IMR-90 (cell line): ENCODE measurements at regions not wholly inside any gene's neighbourhood (a gene's known extent, or its start where the extent isn't known, plus 50 kb on each side); places are given as distances from the start of the nearest gene placed in this dataset.
A peak's percentile ranks its signal among the peaks of the same experiment; 100 is the strongest.

ENCODE experiments used
- ATAC-seq: fragments of 200-7000 bp; cut with Tn5 transposase; 2 replicates; pipeline ENCODE4 v1.9.1; 2020; ENCODE audit warnings: low read depth, mild to moderate bottlenecking, moderate library complexity
- BruUV-seq: library from RNA; stranded (reverse); fragments of 400-500 nt; replicated peaks from 2 replicates; lab custom pipeline; 2021; lab: Mats Ljungman, UMichigan
- CTCF ChIA-PET: fragments of 300-600 bp; formaldehyde crosslinking; extraction: SDS; loops from one replicate; lab custom pipeline; 2021; ENCODE audit warnings: antibody characterized with exemption; lab: Yijun Ruan, JAX
- POLR2A ChIA-PET: fragments of 300-600 bp; sonication (Branson Sonifier 250); formaldehyde crosslinking; loops from one replicate; lab custom pipeline; 2022; ENCODE audit warnings: antibody characterized with exemption; ENCODE audit not compliant: unreplicated experiment; lab: Charles Lee
- DNase-seq: peaks from one replicate; pipeline ENCODE4 v3.0.0; 2013
- H2AFZ ChIP-seq: replicated peaks from 2 replicates; pipeline ENCODE3; 2013; ENCODE audit warnings: low read length, mild to moderate bottlenecking; ENCODE audit not compliant: poor library complexity
- H2AK5ac ChIP-seq: 2 replicates; pipeline ENCODE4 v1.6.1; 2013; ENCODE audit warnings: low read depth, low read length, inconsistent platforms
- H2AK9ac ChIP-seq: replicated peaks from 2 replicates; pipeline ENCODE3; 2013; ENCODE audit warnings: mild to moderate bottlenecking, low read depth, low read length, moderate library complexity; ENCODE audit not compliant: poor library complexity
- H2BK120ac ChIP-seq: 2 replicates; pipeline ENCODE4 v1.6.1; 2013; ENCODE audit warnings: low read depth, low read length, inconsistent platforms
- H2BK15ac ChIP-seq: 3 replicates; pipeline ENCODE4 v1.6.1; 2013; ENCODE audit warnings: low read depth, low read length, inconsistent platforms
- H2BK20ac ChIP-seq: 2 replicates; pipeline ENCODE4 v1.6.1; 2013; ENCODE audit warnings: low read depth, mild to moderate bottlenecking, inconsistent platforms, low read length, moderate library complexity
- H2BK5ac ChIP-seq: 2 replicates; pipeline ENCODE4 v1.6.1; 2013; ENCODE audit warnings: mild to moderate bottlenecking, low read depth, low read length, inconsistent platforms; ENCODE audit not compliant: poor library complexity, severe bottlenecking
- H3K14ac ChIP-seq: replicated peaks from 2 replicates; pipeline ENCODE4 v1.6.1; 2013; ENCODE audit warnings: low read depth, low read length, inconsistent platforms
- H3K18ac ChIP-seq: 2 replicates; pipeline ENCODE4 v1.6.1; 2013; ENCODE audit warnings: low read depth, low read length, control low read depth
- H3K23ac ChIP-seq: 2 replicates; pipeline ENCODE4 v1.6.1; 2013; ENCODE audit warnings: low read depth, low read length, inconsistent platforms
- H3K27ac ChIP-seq: 2 replicates; pipeline ENCODE4 v1.5.1; 2013; ENCODE audit warnings: mild to moderate bottlenecking, control low read depth, low read length; ENCODE audit not compliant: insufficient read depth
- H3K27me3 ChIP-seq: 2 replicates; pipeline ENCODE4 v1.6.1; 2013; ENCODE audit warnings: low read length; ENCODE audit not compliant: control insufficient read depth, insufficient read depth
- H3K36me3 ChIP-seq: 2 replicates; pipeline ENCODE4 v1.6.1; 2013; ENCODE audit warnings: low read length, mixed read lengths; ENCODE audit not compliant: control insufficient read depth, insufficient read depth
- H3K4ac ChIP-seq: 2 replicates; pipeline ENCODE4 v1.6.1; 2013; ENCODE audit warnings: low read depth, low read length, inconsistent platforms
- H3K4me1 ChIP-seq: 2 replicates; pipeline ENCODE4 v1.6.1; 2013; ENCODE audit warnings: low read length, mixed read lengths; ENCODE audit not compliant: control insufficient read depth, insufficient read depth
- H3K4me2 ChIP-seq: 2 replicates; pipeline ENCODE4 v1.6.1; 2013; ENCODE audit warnings: low read depth, mild to moderate bottlenecking, control low read depth, low read length, moderate library complexity
- H3K4me3 ChIP-seq: 2 replicates; pipeline ENCODE4 v1.5.1; 2013; ENCODE audit warnings: low read depth, mild to moderate bottlenecking, control low read depth, low read length, moderate library complexity; ENCODE audit not compliant: insufficient read depth
- H3K56ac ChIP-seq: 2 replicates; pipeline ENCODE4 v1.6.1; 2013; ENCODE audit warnings: low read length, inconsistent platforms; ENCODE audit not compliant: insufficient read depth; ENCODE audit errors: extremely low read depth
- H3K79me1 ChIP-seq, 2 experiments: 2 replicates each; pipeline ENCODE4 v1.6.1; 2013; ENCODE audit warnings: low read length in 2 of 2, inconsistent platforms in 1 of 2, low read depth in 1 of 2
- H3K9ac ChIP-seq: 2 replicates; pipeline ENCODE4 v1.6.1; 2013; ENCODE audit warnings: low read depth, low read length, control low read depth
- H3K9me1 ChIP-seq: 2 replicates; pipeline ENCODE4 v1.6.1; 2013; ENCODE audit warnings: low read length, inconsistent platforms; ENCODE audit not compliant: insufficient read depth
- H3K9me3 ChIP-seq: 2 replicates; pipeline ENCODE4 v1.6.1; 2013; ENCODE audit warnings: low read length; ENCODE audit not compliant: control insufficient read depth, insufficient read depth
- H4K20me1 ChIP-seq: 2 replicates; pipeline ENCODE4 v1.6.1; 2013; ENCODE audit warnings: low read length, inconsistent platforms; ENCODE audit not compliant: insufficient read depth
- H4K5ac ChIP-seq: 2 replicates; pipeline ENCODE4 v1.6.1; 2013; ENCODE audit warnings: mild to moderate bottlenecking, low read depth, low read length, control low read depth
- H4K8ac ChIP-seq, 2 experiments: 2 replicates each; pipeline ENCODE4 v1.6.1; 2013; ENCODE audit warnings: low read depth in 2 of 2, low read length in 2 of 2, control low read depth in 1 of 2, inconsistent platforms in 1 of 2
- H4K91ac ChIP-seq: 2 replicates; pipeline ENCODE4 v1.6.1; 2013; ENCODE audit warnings: low read depth, low read length, inconsistent platforms; ENCODE audit not compliant: insufficient read depth
- BHLHE40 ChIP-seq: fragments of 150-350 bp; IDR thresholded peaks from 2 replicates; pipeline ENCODE4 v1.6.1; 2016; ENCODE audit warnings: mild to moderate bottlenecking, low read depth, low read length
- MXI1 ChIP-seq: IDR thresholded peaks from 2 replicates; pipeline ENCODE4 v1.6.1; 2012; ENCODE audit warnings: low read depth, mild to moderate bottlenecking, low read length, moderate library complexity, borderline replicate concordance
- dilution Hi-C: fragments of 300-500 bp; cut with HindIII; formaldehyde crosslinking; loops from one replicate; pipeline ENCODE4 v1.14.3; 2018; ENCODE audit warnings: low sequenced_read_pairs; ENCODE audit not compliant: unreplicated experiment
- in situ Hi-C: fragments of 300-500 bp; cut with MboI; formaldehyde crosslinking; loops from 3 replicates; pipeline ENCODE4 v1.14.3; 2019; ENCODE audit warnings: low sequenced_read_pairs, inconsistent platforms, mixed read lengths
- intact Hi-C: fragments of 100-400 bp; cut with micrococcal nuclease; formaldehyde crosslinking; loops from 2 replicates; pipeline ENCODE4 v1.10.0; 2022

GRCh38 chr11:22477312-22477711 lies 139.1 kb downstream of the SLC17A6 start:
- Histone ChIP-seq H3K9me1 (no peaks in the 10 kb centered on the region), H2AK9ac (no peak overlapping the region), H3K18ac (no peak overlapping the region), H3K27me3 (no peaks in the 10 kb centered on the region), H2BK120ac (no peak overlapping the region), H3K4me3 (no peak overlapping the region), H2AK5ac (no peak overlapping the region), H3K36me3 (no peaks in the 10 kb centered on the region), H2BK15ac (no peak overlapping the region), H3K4ac (no peak overlapping the region), H2BK5ac (no peak overlapping the region), H3K9ac (no peak overlapping the region), H3K14ac (no peak overlapping the region), H3K9me3 (no peaks in the 10 kb centered on the region), H4K5ac (no peak overlapping the region), H3K56ac (no peak overlapping the region), H4K91ac (no peak overlapping the region), H3K23ac (no peak overlapping the region), H4K8ac (no peak overlapping the region), H2BK20ac (no peak overlapping the region), H3K79me1 (no peaks in the 10 kb centered on the region), H2AFZ (no peak overlapping the region), H4K20me1 (no peaks in the 10 kb centered on the region), H3K27ac (no peak overlapping the region), H3K4me2 (no peak overlapping the region), H3K4me1 (no peaks in the 10 kb centered on the region)
- no peak for TF ChIP-seq BHLHE40
- TF ChIP-seq MXI1, result no peak
- ATAC-seq (no peak), DNase-seq (peak; percentile 18)
- ChIA-PET POLR2A (no interaction called here), CTCF (no interaction called here)
- intact Hi-C loops (no loop called here), in situ Hi-C loops (no loop called here), dilution Hi-C loops (no loop called here)
- BruUV-seq, result no TSS peak
